ENCODE measurements at regions not wholly inside any gene's neighbourhood (a gene's known extent, or its start where the extent isn't known, plus 50 kb on each side); places are given as distances from the start of the nearest gene placed in this dataset.

GRCh38 chr3:157982359-157982758 lies 123.9 kb downstream of the SHOX2 start:
- no peak for TF ChIP-seq CTCF (IDR thresholded peaks at IDR 0.05; ENCODE audit: insufficient read depth, low read length, poor library complexity, severe bottlenecking)
- no peaks in the 10 kb centered on the region for H3K27me3 ChIP-seq (ENCODE audit: control insufficient read depth, insufficient read depth, low read length)
- H3K4me3 ChIP-seq (ENCODE audit: low read depth, low read length), result no peak overlapping the region
- no peak for DNase-seq (ENCODE audit: low read depth)
- no peaks in the 10 kb centered on the region for H3K36me3 ChIP-seq (ENCODE audit: control insufficient read depth, insufficient read depth, low read length)

- no peak for TF ChIP-seq CTCF (IDR thresholded peaks at IDR 0.05; ENCODE audit: insufficient read depth, low read length, poor library complexity, severe bottlenecking)
- no peaks in the 10 kb centered on the region for H3K27me3 ChIP-seq (ENCODE audit: control insufficient read depth, insufficient read depth, low read length)
- no peak overlapping the region for H3K4me3 ChIP-seq (ENCODE audit: low read depth, low read length)
- H3K36me3 ChIP-seq (ENCODE audit: control insufficient read depth, insufficient read depth, low read length), result no peaks in the 10 kb centered on the region
- no peak for DNase-seq (ENCODE audit: low read depth)
These were observed 124.4 kb downstream of the SHOX2 start for GRCh38 chr3:157981819-157982218.

- DNase-seq (ENCODE audit: low read depth), result no peak
- no peak overlapping the region for H3K4me3 ChIP-seq (ENCODE audit: low read depth, low read length)
These were observed 127.2 kb downstream of the SHOX2 start for GRCh38 chr3:157979022-157979421.

GRCh38 chr3:157961665-157962064 lies 144.6 kb downstream of the SHOX2 start:
- H3K27me3 ChIP-seq (ENCODE audit: control insufficient read depth, insufficient read depth, low read length), result no peaks in the 10 kb centered on the region
- no peak overlapping the region for H3K4me3 ChIP-seq (ENCODE audit: low read depth, low read length)
- no peaks in the 10 kb centered on the region for H3K36me3 ChIP-seq (ENCODE audit: control insufficient read depth, insufficient read depth, low read length)
- TF ChIP-seq CTCF (IDR thresholded peaks at IDR 0.05; ENCODE audit: insufficient read depth, low read length, poor library complexity, severe bottlenecking), result no peak
- DNase-seq (ENCODE audit: low read depth), result no peak

More at GRCh38 chr3:157979022-157979421, 127.2 kb downstream of the SHOX2 start:
- H3K27me3 ChIP-seq (ENCODE audit: control insufficient read depth, insufficient read depth, low read length), result no peaks in the 10 kb centered on the region
- no peak for TF ChIP-seq CTCF (IDR thresholded peaks at IDR 0.05; ENCODE audit: insufficient read depth, low read length, poor library complexity, severe bottlenecking)
- H3K36me3 ChIP-seq (ENCODE audit: control insufficient read depth, insufficient read depth, low read length), result no peaks in the 10 kb centered on the region

GRCh38 chr3:157958457-157958856 lies 147.8 kb downstream of the SHOX2 start:
- H3K4me3 ChIP-seq (ENCODE audit: low read depth, low read length), result no peak overlapping the region
- H3K27me3 ChIP-seq (ENCODE audit: control insufficient read depth, insufficient read depth, low read length), result no peaks in the 10 kb centered on the region
- H3K36me3 ChIP-seq (ENCODE audit: control insufficient read depth, insufficient read depth, low read length), result no peaks in the 10 kb centered on the region
- no peak for TF ChIP-seq CTCF (IDR thresholded peaks at IDR 0.05; ENCODE audit: insufficient read depth, low read length, poor library complexity, severe bottlenecking)
- peak; percentile 2 for DNase-seq (ENCODE audit: low read depth)

- no peak overlapping the region for H3K4me3 ChIP-seq (ENCODE audit: low read depth, low read length)
- DNase-seq (ENCODE audit: low read depth), result no peak
- H3K27me3 ChIP-seq (ENCODE audit: control insufficient read depth, insufficient read depth, low read length), result no peaks in the 10 kb centered on the region
- TF ChIP-seq CTCF (IDR thresholded peaks at IDR 0.05; ENCODE audit: insufficient read depth, low read length, poor library complexity, severe bottlenecking), result no peak
- no peaks in the 10 kb centered on the region for H3K36me3 ChIP-seq (ENCODE audit: control insufficient read depth, insufficient read depth, low read length)
These were observed 149.4 kb downstream of the SHOX2 start for GRCh38 chr3:157956850-157957249.
